Suppressor macrophage (primary cell): ENCODE measurements at regions not wholly inside any gene's neighbourhood (a gene's known extent, or its start where the extent isn't known, plus 50 kb on each side); places are given as distances from the start of the nearest gene placed in this dataset.
"Not testable (repeated sequence)": the region's sequence is repeated elsewhere in the genome, so short reads cannot be mapped to it uniquely, and the experiment has no call there.

ENCODE experiments used
- DNase-seq, 4 experiments: peaks; one replicate each; pipeline ENCODE4 v3.0.0-alpha.2; 2020 to 2022

- DNase-seq, result no peak
These were observed 323.4 kb upstream of the EPHA6 start for GRCh38 chr3:96491023-96491422.

- no peak for DNase-seq
These were observed 322.5 kb upstream of the EPHA6 start for GRCh38 chr3:96491868-96492267.

- no peak for DNase-seq
These were observed 304.1 kb upstream of the EPHA6 start for GRCh38 chr3:96510334-96510733.

- DNase-seq, result no peak
These were observed 277.2 kb upstream of the EPHA6 start for GRCh38 chr3:96537165-96537564.

GRCh38 chr3:96538186-96538585 is 276.2 kb upstream of the EPHA6 start:
- no peak for DNase-seq

GRCh38 chr3:96548073-96548472 is 266.3 kb upstream of the EPHA6 start:
- DNase-seq, result no peak

- no peak for DNase-seq
These were observed 237.5 kb upstream of the EPHA6 start for GRCh38 chr3:96576935-96577334.

- DNase-seq, result no peak
These were observed 230.3 kb upstream of the EPHA6 start for GRCh38 chr3:96584066-96584465.

- DNase-seq, result not testable (repeated sequence)
These were observed 207.5 kb upstream of the EPHA6 start for GRCh38 chr3:96606865-96607264.

GRCh38 chr3:96619475-96619874 is 194.9 kb upstream of the EPHA6 start:
- DNase-seq, result no peak

GRCh38 chr3:96622878-96623277 is 191.5 kb upstream of the EPHA6 start:
- DNase-seq, result no peak

GRCh38 chr3:96631050-96631449 is 183.3 kb upstream of the EPHA6 start:
- no peak for DNase-seq

- DNase-seq, result no peak
These were observed 167.8 kb upstream of the EPHA6 start for GRCh38 chr3:96646596-96646995.

GRCh38 chr3:96657710-96658109 is 156.7 kb upstream of the EPHA6 start:
- DNase-seq, result no peak

GRCh38 chr3:96671861-96672595 is 142.4 kb upstream of the EPHA6 start:
- not testable (repeated sequence) for DNase-seq

GRCh38 chr3:96677156-96677555 is 137.2 kb upstream of the EPHA6 start:
- DNase-seq, result no peak

- no peak for DNase-seq
These were observed 136.1 kb upstream of the EPHA6 start for GRCh38 chr3:96678325-96678724.

- DNase-seq, result no peak
These were observed 113.8 kb upstream of the EPHA6 start for GRCh38 chr3:96700322-96701315.

GRCh38 chr3:96705895-96706294 is 108.5 kb upstream of the EPHA6 start:
- DNase-seq, result no peak

- no peak for DNase-seq
These were observed 107.9 kb upstream of the EPHA6 start for GRCh38 chr3:96706509-96706908.

- no peak for DNase-seq
These were observed 102.6 kb upstream of the EPHA6 start for GRCh38 chr3:96711816-96712215.

GRCh38 chr3:96712792-96713191 is 101.6 kb upstream of the EPHA6 start:
- DNase-seq, result no peak

- no peak for DNase-seq
These were observed 94.5 kb upstream of the EPHA6 start for GRCh38 chr3:96719921-96720320.

- DNase-seq, result no peak
These were observed 83.4 kb upstream of the EPHA6 start for GRCh38 chr3:96731031-96731430.
